GM19372 (cell line): ENCODE measurements at regions not wholly inside any gene's neighbourhood (a gene's known extent, or its start where the extent isn't known, plus 50 kb on each side); places are given as distances from the start of the nearest gene placed in this dataset.
"Not testable (repeated sequence)": the region's sequence is repeated elsewhere in the genome, so short reads cannot be mapped to it uniquely, and the experiment has no call there.

Experiments
- ATAC-seq: cut with Tn5 transposase; IDR thresholded peaks from one replicate; pipeline ENCODE4 v1.9.1; 2021; ENCODE audit warnings: mild to moderate bottlenecking, low read depth, moderate library complexity; ENCODE audit not compliant: unreplicated experiment

GRCh38 chr20:22529150-22530019 lies 55.0 kb downstream of the FOXA2 start:
- no peak for ATAC-seq

GRCh38 chr20:22526512-22527012 lies 57.8 kb downstream of the FOXA2 start:
- ATAC-seq: no peak

GRCh38 chr20:22525821-22526220 lies 58.6 kb downstream of the FOXA2 start:
- ATAC-seq: no peak

GRCh38 chr20:22525069-22525820 lies 59.1 kb downstream of the FOXA2 start:
- ATAC-seq: no peak

GRCh38 chr20:22524393-22525015 lies 59.9 kb downstream of the FOXA2 start:
- ATAC-seq: no peak

- no peak for ATAC-seq
Observed at GRCh38 chr20:22523499-22524392, 60.6 kb downstream of the FOXA2 start.

GRCh38 chr20:22523128-22523498 lies 61.3 kb downstream of the FOXA2 start:
- ATAC-seq: no peak

GRCh38 chr20:22522701-22523100 lies 61.7 kb downstream of the FOXA2 start:
- ATAC-seq: no peak

- ATAC-seq: not testable (repeated sequence)
Observed at GRCh38 chr20:22521940-22522339, 62.4 kb downstream of the FOXA2 start.

- no peak for ATAC-seq
Observed at GRCh38 chr20:22520381-22520780, 64.0 kb downstream of the FOXA2 start.

GRCh38 chr20:22515264-22515663 lies 69.1 kb downstream of the FOXA2 start:
- no peak for ATAC-seq

- no peak for ATAC-seq
Observed at GRCh38 chr20:22513574-22513973, 70.8 kb downstream of the FOXA2 start.

GRCh38 chr20:22512911-22513489 lies 71.4 kb downstream of the FOXA2 start:
- ATAC-seq: no peak

- ATAC-seq: no peak
Observed at GRCh38 chr20:22511943-22512910, 72.1 kb downstream of the FOXA2 start.

- ATAC-seq: no peak
Observed at GRCh38 chr20:22509843-22510147, 74.6 kb downstream of the FOXA2 start.

- no peak for ATAC-seq
Observed at GRCh38 chr20:22509090-22509842, 75.1 kb downstream of the FOXA2 start.

GRCh38 chr20:22508426-22508825 lies 75.9 kb downstream of the FOXA2 start:
- no peak for ATAC-seq
